ENCODE measurements at regions not wholly inside any gene's neighbourhood (a gene's known extent, or its start where the extent isn't known, plus 50 kb on each side); places are given as distances from the start of the nearest gene placed in this dataset.
"Not testable (repeated sequence)": the region's sequence is repeated elsewhere in the genome, so short reads cannot be mapped to it uniquely, and the experiment has no call there.

- no peak for FAIRE-seq
Observed at GRCh38 chr13:21883713-21884112, 212.8 kb downstream of the FGF9 start.

- FAIRE-seq, result no peak
Observed at GRCh38 chr13:21884299-21884909, 213.5 kb downstream of the FGF9 start.

DNA sequence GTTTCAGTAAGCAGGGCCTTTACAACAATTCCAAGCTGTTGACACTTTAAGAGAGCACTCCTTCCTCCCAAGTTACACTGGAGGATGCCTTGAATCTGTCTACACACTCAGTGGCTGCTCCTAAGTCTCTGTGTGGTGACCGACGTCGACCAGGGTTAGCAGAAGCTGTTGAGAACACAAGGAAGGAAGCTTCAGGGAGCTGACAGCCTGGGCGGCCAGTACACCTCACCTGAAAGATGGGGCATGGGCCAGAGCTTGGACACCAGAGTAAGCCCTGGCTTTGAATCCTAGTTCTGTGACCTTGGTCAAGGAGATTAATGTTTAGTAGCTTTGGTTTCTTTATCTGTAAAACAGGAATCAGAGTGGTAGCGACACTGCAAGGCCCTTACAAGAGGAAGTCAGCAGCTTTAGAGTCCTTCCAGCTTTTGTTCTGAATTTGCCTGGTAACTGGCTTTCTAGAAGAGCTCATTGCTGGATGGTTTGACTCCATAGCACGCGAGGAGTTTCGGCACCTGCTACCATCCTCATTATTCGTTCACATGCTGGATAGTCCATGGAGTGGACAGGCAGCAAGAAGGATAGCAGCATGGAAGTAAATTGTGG is 214.2 kb downstream of the FGF9 start:
- FAIRE-seq, result no peak

GRCh38 chr13:21885714-21886224 is 214.9 kb downstream of the FGF9 start:
- no peak for FAIRE-seq

DNA sequence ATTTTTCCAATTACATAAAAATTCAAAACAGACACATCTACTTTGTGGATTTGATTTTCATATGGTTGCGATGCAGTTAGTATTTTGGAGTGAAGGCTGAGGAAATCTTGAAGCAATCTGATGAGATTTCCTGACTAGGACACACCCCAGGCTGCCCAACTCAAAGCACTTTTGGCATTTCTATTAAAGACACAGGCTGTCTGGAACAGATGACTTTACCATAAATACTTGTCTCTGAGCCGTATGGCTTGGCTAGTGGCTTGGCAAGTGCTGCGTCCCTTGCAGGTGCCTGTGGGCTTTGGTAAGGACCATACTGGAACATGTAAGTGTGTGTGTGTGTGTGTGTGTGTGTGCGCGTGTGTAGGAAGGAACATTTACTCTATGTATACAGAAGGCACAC is 218.8 kb downstream of the FGF9 start:
- no peak for FAIRE-seq

GRCh38 chr13:21890220-21890619 is 219.3 kb downstream of the FGF9 start:
- not testable (repeated sequence) for FAIRE-seq

GRCh38 chr13:21894091-21894490 is 223.2 kb downstream of the FGF9 start:
- FAIRE-seq, result no peak

- no peak for FAIRE-seq
Observed at GRCh38 chr13:21894703-21895699, 224.1 kb downstream of the FGF9 start.

GRCh38 chr13:21895779-21896178 is 224.9 kb downstream of the FGF9 start:
- FAIRE-seq, result no peak

DNA sequence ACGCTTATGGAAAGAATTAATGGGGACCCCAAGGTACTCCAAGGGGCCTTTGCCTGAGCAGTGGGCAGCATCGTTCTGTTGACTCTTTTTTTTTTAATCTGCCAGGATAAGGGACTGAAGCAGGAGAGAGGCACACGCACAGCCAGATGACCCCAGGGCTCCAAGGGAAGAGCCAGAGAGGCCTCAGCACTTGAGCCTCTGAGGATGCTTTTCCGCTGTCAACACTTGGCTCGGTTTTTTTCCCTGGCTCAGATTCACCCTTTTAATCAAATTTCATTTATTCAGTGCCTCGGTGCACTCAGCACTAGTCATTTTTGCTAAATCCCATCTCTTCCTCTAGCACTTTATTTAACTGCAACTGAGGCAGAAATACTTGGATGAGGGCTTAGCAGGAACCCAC is 226.3 kb downstream of the FGF9 start:
- FAIRE-seq, result no peak

DNA sequence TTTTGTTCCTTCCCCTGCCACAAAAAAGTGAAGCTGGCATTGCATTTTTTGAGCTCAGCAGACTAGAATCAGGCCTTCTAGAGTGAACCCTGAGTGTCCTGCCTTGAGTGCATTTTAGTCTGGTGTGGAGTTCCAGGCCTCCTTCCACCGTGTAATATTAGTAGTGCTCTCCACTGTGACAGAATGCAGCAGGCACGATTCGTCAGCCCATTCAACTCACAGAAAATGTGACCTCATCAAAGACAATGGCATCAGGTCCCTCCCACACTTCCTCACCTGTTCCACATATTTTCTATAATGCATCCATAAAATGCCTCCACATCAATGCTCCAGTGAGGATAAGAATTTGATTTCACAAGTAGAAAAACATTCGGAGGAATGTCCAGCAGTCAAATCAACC is 227.6 kb downstream of the FGF9 start:
- FAIRE-seq, result no peak

- FAIRE-seq, result no peak
Observed at GRCh38 chr13:21898945-21899344, 228.1 kb downstream of the FGF9 start.

- FAIRE-seq, result no peak
Observed at GRCh38 chr13:21901336-21901735, 230.5 kb downstream of the FGF9 start.

DNA sequence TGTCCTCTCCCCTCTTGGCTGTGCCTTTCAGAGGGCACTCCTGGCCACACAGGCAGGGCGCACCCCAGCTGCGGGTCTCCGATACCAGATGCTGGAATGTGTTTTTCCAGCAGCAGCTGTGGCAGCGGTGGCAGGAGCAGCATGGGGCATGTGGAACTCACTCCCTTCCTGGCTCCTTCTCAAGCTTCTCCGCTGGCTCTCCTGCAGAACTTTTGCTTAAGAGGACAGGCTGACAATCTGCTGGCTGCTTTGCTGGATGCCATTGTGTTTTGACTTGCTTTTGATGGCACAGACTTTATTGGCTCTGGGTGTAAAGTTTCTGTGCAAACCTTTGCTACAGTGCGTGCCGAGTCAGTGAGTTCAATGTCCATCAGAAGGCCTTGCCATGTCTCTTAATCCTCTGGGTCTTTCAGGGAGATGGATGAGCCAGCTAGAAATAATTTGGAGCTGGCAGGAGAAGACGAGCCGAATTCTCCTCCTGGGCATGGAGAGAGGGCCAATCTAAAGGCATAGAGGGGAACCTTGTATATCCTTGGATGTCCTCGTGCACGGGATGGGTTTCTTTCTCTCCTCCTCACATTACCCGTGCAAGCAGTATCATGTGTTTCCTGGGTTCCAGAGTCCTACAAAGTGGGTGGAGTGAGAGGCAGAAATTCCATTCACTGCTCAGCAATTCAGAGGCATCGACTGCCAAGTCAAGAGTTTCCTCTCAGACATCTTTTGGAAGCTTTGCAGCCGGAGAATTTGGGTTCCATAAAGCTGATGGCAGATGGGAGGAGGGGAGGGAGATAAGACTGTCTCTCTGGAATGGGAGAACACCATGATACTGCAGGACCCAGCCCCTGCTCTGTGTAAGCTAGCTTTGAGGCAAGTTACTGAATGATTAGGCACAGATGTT is 231.2 kb downstream of the FGF9 start:
- no peak for FAIRE-seq

- FAIRE-seq, result no peak
Observed at GRCh38 chr13:21902709-21903098, 231.8 kb downstream of the FGF9 start.

GRCh38 chr13:21905486-21905885 is 234.6 kb downstream of the FGF9 start:
- no peak for FAIRE-seq

DNA sequence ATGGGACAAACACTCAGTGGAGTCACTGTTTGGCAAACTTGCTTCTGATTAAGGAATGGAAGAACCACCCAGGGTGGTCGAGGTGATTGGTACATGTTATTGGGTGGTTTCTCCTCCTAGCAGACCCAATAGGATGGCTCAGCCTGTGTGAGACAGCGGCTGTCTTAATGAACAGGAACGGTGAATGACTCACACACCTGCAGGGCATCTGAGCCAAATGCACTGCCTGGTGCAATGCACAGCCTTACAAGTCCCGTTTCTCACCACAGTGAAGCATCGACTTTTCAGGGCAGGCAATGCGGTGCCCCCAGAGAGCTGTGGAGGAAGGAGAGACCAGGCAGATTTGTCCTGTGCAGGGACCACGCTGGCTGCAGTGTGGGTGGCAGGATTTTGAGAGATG is 238.5 kb downstream of the FGF9 start:
- FAIRE-seq, result no peak

DNA sequence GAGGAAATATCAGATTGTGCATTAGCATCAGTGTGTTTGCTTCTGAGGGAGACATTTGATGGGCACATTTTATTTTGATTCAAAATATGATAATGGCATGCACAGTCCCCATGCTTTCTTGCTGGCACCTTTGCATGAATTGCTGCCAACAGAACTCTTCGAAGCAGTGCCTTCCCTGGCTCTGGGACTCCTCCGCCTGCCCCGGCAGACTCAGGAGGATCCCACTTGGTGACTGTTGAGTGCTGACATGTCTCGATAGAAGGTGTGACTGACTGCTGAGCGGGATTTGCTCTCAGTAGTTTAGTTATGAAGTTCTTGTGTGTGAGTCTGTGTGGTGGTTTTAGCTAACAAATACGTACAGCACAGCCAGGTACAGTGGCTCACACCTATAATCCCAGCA is 239.7 kb downstream of the FGF9 start:
- no peak for FAIRE-seq

- FAIRE-seq, result no peak
Observed at GRCh38 chr13:21911646-21912298, 240.9 kb downstream of the FGF9 start.

DNA sequence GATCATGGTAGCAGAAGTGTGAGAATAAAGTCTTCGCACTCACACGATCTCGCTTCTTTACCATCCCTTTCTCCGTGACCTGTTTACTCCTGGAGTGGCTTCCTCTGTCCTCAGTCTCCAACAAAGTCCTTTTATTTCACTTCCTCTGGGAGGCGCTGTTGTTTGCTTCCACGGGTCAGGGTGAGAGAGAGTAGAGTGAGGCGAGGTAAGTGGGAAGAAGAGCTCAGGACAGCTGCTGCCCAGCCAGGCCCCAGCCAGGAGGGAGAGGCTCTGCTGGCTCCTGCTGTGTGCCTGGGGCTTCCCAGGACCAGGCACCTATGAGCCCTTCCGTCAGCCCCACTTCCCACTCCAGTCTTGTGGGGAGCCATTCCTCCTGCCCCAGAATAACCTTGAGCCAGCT is 242.1 kb downstream of the FGF9 start:
- FAIRE-seq, result no peak

- no peak for FAIRE-seq
Observed at GRCh38 chr13:21917086-21918015, 246.5 kb downstream of the FGF9 start.

All from TTC549 (cell line).